Fibroblast of skin of right biceps (primary cell): ENCODE measurements at regions not wholly inside any gene's neighbourhood (a gene's known extent, or its start where the extent isn't known, plus 50 kb on each side); places are given as distances from the start of the nearest gene placed in this dataset.
"Not testable (repeated sequence)": the region's sequence is repeated elsewhere in the genome, so short reads cannot be mapped to it uniquely, and the experiment has no call there.

Source experiments
- DNase-seq: peaks from one replicate; pipeline ENCODE4 v3.0.0-alpha.2; 2013

- not testable (repeated sequence) for DNase-seq
Measured at GRCh38 chr21:5013455-5014304, 5507.7 kb upstream of the TPTE start.

- DNase-seq, result not testable (repeated sequence)
Measured at GRCh38 chr21:5015187-5015586, 5506.2 kb upstream of the TPTE start.

GRCh38 chr21:5019120-5019519 lies 5502.3 kb upstream of the TPTE start:
- DNase-seq, result not testable (repeated sequence)

- DNase-seq, result not testable (repeated sequence)
Measured at GRCh38 chr21:5021815-5022214, 5499.6 kb upstream of the TPTE start.

GRCh38 chr21:5022254-5022653 lies 5499.1 kb upstream of the TPTE start:
- not testable (repeated sequence) for DNase-seq

- DNase-seq, result not testable (repeated sequence)
Measured at GRCh38 chr21:5022748-5023147, 5498.6 kb upstream of the TPTE start.

GRCh38 chr21:5035147-5035546 lies 5486.2 kb upstream of the TPTE start:
- DNase-seq, result not testable (repeated sequence)

GRCh38 chr21:5035587-5035986 lies 5485.8 kb upstream of the TPTE start:
- not testable (repeated sequence) for DNase-seq

GRCh38 chr21:5037606-5038331 lies 5483.6 kb upstream of the TPTE start:
- not testable (repeated sequence) for DNase-seq

- DNase-seq, result not testable (repeated sequence)
Measured at GRCh38 chr21:5039926-5040325, 5481.5 kb upstream of the TPTE start.

- DNase-seq, result not testable (repeated sequence)
Measured at GRCh38 chr21:5042583-5042982, 5478.8 kb upstream of the TPTE start.

GRCh38 chr21:5044812-5045211 lies 5476.6 kb upstream of the TPTE start:
- not testable (repeated sequence) for DNase-seq

- DNase-seq, result not testable (repeated sequence)
Measured at GRCh38 chr21:5051303-5052018, 5469.9 kb upstream of the TPTE start.

- peak; percentile 4 for DNase-seq
Measured at GRCh38 chr21:5055027-5055754, 5466.2 kb upstream of the TPTE start.

GRCh38 chr21:5055996-5056962 lies 5465.1 kb upstream of the TPTE start:
- DNase-seq, result not testable (repeated sequence)

GRCh38 chr21:5057077-5057476 lies 5464.3 kb upstream of the TPTE start:
- not testable (repeated sequence) for DNase-seq

GRCh38 chr21:5060364-5061083 lies 5460.9 kb upstream of the TPTE start:
- DNase-seq, result not testable (repeated sequence)

GRCh38 chr21:5064581-5065142 lies 5456.7 kb upstream of the TPTE start:
- DNase-seq, result not testable (repeated sequence)

GRCh38 chr21:5065240-5066211 lies 5455.9 kb upstream of the TPTE start:
- not testable (repeated sequence) for DNase-seq
